H1 (cell line): ENCODE measurements at regions not wholly inside any gene's neighbourhood (a gene's known extent, or its start where the extent isn't known, plus 50 kb on each side); places are given as distances from the start of the nearest gene placed in this dataset.

ENCODE experiments used
- BACH1 ChIP-seq: IDR thresholded peaks from 2 replicates; pipeline ENCODE4 v1.6.1; 2012; ENCODE audit warnings: low read length, improper control_type of control experiment
- BRCA1 ChIP-seq: IDR thresholded peaks from 2 replicates; pipeline ENCODE4 v1.6.1; 2012; ENCODE audit warnings: low read depth, low read length, improper control_type of control experiment
- CHD2 ChIP-seq: IDR thresholded peaks from 2 replicates; pipeline ENCODE4 v1.6.1; 2012; ENCODE audit warnings: low read length, improper control_type of control experiment
- CHD7 ChIP-seq: fragments of 300-600 bp; sonication (generic); IDR thresholded peaks from 2 replicates; pipeline ENCODE4 v1.7.1; 2012; ENCODE audit warnings: low read length, moderate library complexity, mild to moderate bottlenecking, inconsistent platforms; ENCODE audit not compliant: insufficient replicate concordance
- E2F6 ChIP-seq: IDR thresholded peaks from 2 replicates; pipeline ENCODE4 v1.6.1; 2012; ENCODE audit warnings: inconsistent platforms
- KDM5A ChIP-seq: fragments of 200-600 bp; IDR thresholded peaks from 2 replicates; pipeline ENCODE4 v1.7.1; 2012; ENCODE audit warnings: mild to moderate bottlenecking, low read length, inconsistent platforms, mixed read lengths
- RBBP5 ChIP-seq: IDR thresholded peaks from 2 replicates; pipeline ENCODE4 v1.7.1; 2012; ENCODE audit warnings: low read depth, mild to moderate bottlenecking, inconsistent platforms, low read length, moderate library complexity, borderline replicate concordance
- TAF1 ChIP-seq: IDR thresholded peaks from 2 replicates; pipeline ENCODE4 v1.6.1; 2011; ENCODE audit warnings: mild to moderate bottlenecking, low read depth, low read length
- TCF12 ChIP-seq: IDR thresholded peaks from 2 replicates; pipeline ENCODE4 v1.6.1; 2011; ENCODE audit warnings: low read depth, mild to moderate bottlenecking, low read length
- TEAD4 ChIP-seq: IDR thresholded peaks from 2 replicates; pipeline ENCODE4 v1.6.1; 2012; ENCODE audit warnings: low read depth, low read length, inconsistent platforms, mixed read lengths
- ZNF274 ChIP-seq: IDR thresholded peaks from 2 replicates; pipeline ENCODE4 v1.7.0; 2012; ENCODE audit warnings: low read length, borderline replicate concordance; ENCODE audit errors: extremely low read depth

- TF ChIP-seq CHD7 (no peak), ZNF274 (no peak), BACH1 (no peak), TCF12 (no peak), RBBP5 (no peak), TAF1 (no peak), TEAD4 (no peak), BRCA1 (no peak), E2F6 (no peak), KDM5A (no peak), CHD2 (no peak)
Measured at GRCh38 chr5:93054424-93055163, 526.4 kb downstream of the NR2F1-AS1 start (continued).
